ENCODE measurements at regions not wholly inside any gene's neighbourhood (a gene's known extent, or its start where the extent isn't known, plus 50 kb on each side); places are given as distances from the start of the nearest gene placed in this dataset.

DNA sequence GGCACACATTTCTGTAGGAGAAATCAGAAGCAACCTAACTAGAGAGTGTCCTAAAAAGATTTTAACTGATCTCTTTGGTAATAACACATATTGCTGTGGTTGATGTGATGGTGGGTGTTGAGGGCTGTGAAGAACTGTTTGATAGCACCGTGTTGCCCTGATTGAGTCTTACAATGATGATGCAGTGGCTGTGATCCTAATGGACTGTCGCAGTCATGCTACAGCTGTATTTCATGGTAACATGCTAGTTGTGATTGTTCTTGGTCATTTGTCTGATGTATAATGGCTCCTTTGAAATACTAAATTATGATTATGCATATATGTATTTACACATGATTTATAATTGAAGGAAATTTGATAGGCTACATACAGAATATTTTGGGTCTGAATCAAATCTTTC, 82.5 kb upstream of the MMADHC start:
- no peak for TF ChIP-seq POLR2A (IDR thresholded peaks at IDR 0.05)
- TF ChIP-seq, protein P1, sequence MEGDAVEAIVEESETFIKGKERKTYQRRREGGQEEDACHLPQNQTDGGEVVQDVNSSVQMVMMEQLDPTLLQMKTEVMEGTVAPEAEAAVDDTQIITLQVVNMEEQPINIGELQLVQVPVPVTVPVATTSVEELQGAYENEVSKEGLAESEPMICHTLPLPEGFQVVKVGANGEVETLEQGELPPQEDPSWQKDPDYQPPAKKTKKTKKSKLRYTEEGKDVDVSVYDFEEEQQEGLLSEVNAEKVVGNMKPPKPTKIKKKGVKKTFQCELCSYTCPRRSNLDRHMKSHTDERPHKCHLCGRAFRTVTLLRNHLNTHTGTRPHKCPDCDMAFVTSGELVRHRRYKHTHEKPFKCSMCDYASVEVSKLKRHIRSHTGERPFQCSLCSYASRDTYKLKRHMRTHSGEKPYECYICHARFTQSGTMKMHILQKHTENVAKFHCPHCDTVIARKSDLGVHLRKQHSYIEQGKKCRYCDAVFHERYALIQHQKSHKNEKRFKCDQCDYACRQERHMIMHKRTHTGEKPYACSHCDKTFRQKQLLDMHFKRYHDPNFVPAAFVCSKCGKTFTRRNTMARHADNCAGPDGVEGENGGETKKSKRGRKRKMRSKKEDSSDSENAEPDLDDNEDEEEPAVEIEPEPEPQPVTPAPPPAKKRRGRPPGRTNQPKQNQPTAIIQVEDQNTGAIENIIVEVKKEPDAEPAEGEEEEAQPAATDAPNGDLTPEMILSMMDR (IDR thresholded peaks at IDR 0.05): no peak

All from esophagus squamous epithelium (tissue), 4 donors.